ENCODE measurements at regions not wholly inside any gene's neighbourhood (a gene's known extent, or its start where the extent isn't known, plus 50 kb on each side); places are given as distances from the start of the nearest gene placed in this dataset.

DNA sequence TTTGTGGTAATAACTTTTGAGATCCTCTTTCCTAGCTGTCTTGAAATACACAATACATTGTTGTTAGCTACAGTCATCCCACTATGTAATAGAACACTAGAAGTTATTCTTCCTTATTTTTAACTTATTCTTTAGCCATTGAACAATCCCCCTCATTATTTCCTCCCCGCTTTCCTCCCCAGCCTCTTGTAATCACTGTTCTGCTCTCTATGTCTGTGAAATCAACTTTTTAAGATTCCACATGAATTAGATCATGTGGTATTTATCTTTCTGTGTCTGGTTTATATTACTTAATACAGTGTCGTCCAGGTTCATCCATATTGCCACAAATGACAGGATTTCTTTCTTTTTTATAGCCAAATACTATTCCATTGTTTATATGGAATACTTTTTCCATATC, 72.9 kb downstream of the SLC10A2 start:
- no peak for ATAC-seq

DNA sequence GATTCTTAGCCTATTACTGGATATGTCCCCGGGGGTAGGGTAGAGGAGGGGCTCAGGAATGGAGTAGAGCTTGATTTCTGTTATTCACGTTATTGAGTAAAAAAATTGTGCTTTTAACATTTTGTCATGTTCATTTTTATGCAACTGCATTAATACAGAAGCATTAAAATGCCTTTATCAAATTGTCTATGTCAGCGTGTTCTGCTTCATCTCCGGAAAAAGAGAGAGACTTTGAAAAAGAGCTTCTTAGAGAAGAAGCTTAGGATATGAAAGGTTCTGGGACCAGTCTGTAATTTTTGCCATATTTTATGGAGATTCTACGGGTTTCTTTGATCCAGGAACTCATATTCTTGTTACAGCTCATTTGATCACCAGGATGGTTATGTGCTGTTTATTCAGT, 82.0 kb downstream of the SLC10A2 start:
- no peak for ATAC-seq

DNA sequence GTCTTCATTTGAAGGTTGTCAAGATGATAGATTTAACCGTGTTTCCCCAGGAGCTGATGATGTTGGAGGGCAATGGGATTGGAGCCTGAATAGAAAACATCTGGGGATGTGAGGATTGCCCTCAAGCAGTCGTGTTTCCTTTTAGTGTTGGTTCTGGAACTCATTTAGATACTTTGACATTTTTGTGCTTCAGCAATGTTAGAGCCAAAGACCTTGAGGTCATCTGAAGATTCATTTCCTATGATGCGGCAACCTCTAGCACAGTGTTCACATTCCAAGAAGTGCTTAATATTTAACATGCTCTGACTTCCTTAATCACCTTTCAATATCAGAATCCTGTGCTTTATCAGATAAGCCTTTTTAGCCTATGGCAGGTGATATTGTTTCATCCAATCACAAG, 82.7 kb downstream of the SLC10A2 start:
- no peak for ATAC-seq

DNA sequence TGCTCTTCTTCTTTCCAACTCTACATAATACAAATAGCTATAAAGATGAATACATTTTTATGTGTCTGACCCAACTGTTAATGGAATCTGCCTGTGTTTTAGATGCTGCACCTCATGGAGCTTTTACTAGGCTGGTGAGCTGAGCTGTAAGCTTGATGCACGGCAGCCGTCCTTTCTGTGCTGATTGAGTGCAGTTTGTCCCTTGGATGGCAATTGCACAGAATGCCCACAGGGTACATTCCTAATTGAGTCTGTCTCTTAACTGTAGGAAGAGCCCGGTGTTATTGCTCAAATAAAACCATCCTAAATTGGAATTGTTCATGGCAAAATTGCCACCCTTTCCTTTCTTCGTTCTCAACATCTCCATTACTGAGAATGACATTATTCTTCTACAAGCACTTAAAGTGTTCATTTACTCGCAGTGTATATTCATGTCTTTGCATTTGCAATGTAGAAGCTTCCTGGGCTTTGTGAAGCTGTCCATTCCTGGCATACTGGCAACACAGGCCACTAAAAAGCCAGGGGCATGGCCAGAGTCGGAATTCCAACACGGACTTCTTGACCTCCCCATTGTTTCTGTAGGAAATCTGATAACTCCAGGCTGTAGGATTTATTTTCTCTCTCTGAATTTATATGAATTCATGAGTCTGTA, 85.8 kb downstream of the SLC10A2 start:
- ATAC-seq: no peak

DNA sequence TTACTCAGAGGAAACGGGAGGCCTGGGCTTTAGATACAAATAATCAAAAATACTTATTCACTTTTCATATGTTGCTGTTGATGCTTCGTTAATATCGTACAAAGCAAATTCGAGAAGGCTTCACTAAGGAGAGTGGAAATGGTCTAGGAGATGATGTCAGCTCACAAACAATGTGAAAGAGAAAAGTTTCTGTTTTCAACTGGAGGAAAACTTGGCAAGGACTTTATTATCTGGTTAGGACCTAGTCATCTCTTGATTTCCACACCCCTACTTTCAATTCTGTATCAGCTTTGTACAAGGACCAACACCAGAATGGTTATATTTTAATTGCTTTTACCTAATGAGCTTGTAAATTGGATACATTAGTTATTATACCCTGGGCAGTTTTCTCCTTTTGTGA, 88.0 kb downstream of the SLC10A2 start:
- no peak for ATAC-seq

DNA sequence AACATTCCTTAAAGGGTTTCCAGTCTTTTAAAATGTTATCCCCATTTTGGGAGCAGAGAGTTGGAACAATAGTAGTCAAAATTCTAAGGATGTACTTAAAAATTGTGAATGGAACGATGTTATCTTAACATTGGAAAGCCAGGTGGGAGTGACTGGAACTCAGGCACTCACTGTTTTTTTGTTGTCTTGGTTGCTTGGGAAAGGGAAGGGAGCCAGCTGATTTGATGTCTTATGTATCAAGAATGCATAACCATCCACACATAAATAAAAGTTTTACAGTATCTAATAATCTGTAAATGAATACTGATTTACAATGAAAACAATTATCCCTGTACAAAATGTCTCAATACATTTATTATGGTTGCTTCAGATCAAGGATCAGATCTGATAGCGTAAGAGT, 88.7 kb downstream of the SLC10A2 start:
- ATAC-seq: no peak

DNA sequence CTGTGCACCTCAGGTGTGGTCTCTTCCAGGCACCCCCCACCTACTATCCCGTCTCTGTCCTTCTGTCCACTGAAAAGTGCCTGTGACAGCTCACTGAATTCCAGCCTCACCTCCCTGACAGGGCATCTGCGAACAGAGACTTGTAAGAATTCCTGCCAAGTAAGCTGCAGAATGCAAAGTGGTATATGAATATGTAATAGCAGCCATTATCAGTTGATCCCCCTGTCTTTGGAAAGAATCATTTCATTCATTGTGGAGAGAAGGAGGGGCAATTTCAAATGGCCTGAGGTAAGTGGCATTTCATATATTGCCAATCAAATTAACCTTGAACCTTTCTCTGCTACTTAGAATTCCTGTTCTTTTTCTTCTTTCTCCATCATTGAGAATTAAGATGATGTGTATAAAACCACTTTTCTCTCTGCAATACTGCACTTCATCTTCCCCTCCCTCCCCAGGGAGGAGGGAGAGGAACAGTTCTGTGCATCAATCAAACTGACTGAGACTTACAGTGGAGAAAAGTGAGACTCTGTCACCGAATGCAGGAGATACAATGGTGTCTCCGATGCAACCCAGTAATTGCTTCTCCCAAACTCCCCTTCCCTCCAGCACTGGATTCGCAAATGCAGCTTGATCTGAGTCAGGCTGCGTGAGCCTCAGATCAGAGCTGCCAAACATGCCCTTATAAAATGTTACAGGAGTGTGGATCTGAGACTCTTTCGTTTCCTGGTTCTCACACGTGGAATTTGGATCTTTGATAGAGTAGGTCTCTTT, 91.7 kb downstream of the SLC10A2 start:
- ATAC-seq: no peak

DNA sequence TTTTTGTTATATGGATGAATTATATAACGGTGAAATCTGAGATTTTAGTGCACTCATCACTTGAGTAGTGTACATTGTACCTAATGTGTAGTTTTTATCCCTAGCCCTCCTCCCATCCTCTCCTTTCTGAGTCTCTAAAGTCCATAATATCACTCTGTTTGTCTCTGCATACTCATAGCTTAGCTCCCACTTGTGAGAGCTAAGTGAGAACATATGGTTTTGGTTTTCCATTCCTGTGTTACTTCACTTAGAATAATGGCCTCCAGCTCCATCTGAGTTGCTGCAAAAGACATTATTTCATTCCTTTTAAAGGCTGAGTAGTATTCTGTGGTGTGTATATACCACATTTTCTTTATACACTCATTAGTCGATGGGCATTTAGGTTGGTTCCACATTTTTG, 94.0 kb downstream of the SLC10A2 start:
- ATAC-seq: no peak

DNA sequence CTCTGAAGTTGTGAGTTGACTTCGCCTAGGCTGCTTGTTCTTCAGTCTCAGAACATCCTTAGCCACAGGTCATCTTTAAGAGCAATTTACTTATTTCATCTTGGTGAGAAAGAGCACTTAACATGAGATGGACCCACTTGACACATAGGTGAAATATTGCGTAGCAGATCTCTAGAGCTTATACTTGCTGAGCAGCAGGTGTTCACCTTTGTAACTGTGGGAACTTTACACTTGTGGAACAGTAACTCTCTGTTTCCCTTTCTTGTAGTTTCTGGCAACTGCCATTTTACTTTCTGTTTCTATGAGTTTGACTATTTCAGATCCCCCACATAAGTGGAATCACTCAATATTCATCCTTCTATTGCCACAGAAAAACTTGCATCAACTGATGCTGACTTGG, 95.7 kb downstream of the SLC10A2 start:
- ATAC-seq: no peak

DNA sequence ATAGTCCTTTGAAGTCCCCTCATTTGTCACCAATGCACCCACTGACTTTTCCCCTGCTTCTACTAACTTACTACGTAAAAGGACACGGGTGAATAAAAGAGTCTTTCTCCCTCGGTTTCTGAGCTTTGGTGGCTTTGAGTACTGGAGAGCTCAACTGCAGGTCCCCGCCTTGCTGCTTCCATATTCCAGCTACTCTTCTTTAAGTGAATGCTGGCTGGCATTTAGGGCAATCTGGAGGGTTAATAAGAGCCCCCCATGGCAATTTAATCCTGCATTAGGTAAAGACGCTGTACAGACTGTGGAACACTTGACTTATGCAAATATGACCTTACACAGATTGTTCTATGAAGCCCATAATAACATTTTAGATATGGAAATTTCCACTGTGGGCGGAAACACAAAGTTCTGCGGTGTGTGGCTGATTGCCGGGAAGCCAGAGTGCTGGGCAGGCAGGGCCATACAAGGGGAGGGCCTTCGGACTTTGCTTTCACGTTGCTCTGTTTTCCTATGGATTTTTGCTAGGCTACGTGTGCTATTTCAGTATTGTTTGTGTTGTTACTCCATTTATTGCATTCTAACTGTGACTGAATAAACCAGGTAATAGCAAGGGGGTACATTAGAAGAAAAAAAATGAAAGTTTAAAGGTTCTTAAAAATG, 97.5 kb downstream of the SLC10A2 start:
- ATAC-seq: no peak

DNA sequence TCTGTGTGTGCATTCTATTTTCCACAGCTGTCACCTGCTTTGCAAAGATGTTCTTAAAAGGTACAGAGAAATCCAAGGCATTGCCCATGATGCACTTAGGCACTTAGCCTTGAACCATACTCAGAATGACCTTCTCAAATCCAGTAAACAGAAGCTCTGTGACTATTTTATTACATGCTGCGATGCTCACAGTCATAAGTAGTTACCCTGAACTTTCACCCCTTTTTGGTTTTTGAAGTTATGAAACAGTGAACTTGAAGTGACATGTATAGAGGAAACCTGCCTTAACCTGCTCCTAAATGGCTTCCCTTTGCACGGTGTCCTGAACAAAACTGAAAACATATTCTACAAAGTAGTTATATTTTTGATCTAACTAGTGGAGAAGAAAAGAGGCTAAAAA, 100.4 kb downstream of the SLC10A2 start:
- peak; percentile 86 for ATAC-seq

DNA sequence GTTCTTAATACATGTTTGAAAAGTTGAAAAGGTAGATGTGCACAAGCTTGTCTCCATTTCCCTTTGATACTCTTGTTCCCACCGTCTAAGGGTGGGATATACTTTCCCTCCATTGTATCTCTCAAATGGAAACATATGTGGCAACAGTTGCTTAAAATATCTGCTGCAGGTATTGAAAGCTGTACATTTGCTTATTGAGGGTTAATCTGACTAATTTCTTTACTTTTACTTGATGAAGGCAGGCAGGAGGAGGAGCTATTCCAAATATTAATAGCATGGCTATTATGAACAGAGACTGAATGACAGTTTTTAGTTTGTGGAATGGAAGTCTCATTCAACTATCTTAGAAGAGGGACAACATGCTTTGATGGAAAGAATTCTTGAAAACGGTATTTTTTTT, 103.8 kb downstream of the SLC10A2 start:
- no peak for ATAC-seq

DNA sequence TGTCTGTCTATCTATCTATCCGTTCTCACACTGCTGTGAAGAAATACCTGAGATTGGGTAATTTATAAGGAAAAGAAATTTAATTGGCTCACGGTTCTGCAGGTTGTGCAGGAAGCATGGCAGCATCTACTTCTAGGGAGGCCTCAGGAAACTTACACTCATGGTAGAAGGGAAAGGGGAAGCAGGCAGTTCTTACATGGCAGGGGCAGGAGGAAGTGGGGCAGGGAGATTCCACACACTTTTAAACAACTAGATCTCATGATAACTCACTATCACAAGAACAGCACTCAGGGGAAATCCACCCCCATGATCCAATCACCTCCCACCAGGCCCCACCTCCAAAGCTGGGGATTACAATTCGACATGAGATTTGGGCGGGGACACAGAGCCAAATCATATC, 105.3 kb downstream of the SLC10A2 start:
- no peak for ATAC-seq

DNA sequence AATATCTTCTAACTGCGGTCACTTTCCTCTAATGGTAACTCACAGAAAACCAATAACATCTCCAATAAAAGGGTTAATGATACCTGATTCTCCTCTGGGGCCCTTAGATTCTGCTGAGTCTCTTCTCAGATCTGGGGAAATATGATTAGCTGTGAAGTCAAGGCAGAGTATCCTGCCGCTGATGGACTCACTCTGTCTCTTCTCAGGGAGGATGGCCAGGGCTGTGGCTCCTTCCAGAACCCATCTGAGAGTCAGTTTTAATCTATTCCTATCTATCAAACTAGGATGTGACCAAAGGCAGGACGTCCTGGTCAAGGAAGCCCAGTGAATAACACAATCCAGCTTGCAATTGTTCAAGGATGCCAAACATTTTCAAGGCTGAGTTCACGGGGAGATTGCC, 109.8 kb downstream of the SLC10A2 start:
- ATAC-seq: no peak

DNA sequence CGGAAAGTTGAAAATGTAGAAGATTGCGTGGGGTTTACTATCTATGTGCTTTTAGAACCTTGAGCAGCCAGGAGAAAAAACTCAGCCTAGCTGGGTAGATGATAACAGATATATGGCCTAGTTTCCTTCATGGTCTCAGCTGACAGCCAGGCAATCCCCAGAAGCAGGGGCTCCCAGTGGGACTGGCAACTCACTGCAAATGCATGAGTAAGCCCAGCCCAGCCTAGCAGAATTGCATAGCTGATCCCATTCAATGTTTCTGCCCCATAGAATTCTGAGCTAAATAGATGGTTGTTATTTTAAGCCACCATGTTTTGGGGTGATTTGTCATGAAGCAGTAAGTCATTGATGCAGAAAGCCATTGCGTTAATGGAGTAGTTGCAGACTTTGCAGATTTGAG, 108.5 kb downstream of the ERCC5 start:
- ATAC-seq: no peak

DNA sequence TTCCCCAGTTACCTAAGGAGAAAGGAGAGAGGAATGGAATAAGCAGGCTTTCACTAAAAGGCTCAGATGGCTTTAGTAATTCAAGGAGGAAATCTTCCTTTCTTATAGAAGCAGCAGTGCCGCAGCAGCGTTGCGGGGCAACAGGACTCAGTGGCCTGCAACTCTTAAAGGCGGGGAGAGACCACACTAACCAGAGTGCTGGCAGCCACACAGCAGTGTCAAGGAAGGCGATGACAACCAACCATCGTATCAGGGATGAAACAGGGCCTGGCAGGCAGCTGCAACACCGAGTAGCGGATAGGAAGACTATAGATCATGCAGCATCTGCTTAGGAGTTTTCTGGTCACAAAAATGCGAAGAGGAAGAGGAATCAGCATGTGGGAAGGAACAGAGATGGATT, 106.0 kb downstream of the ERCC5 start:
- ATAC-seq: no peak

DNA sequence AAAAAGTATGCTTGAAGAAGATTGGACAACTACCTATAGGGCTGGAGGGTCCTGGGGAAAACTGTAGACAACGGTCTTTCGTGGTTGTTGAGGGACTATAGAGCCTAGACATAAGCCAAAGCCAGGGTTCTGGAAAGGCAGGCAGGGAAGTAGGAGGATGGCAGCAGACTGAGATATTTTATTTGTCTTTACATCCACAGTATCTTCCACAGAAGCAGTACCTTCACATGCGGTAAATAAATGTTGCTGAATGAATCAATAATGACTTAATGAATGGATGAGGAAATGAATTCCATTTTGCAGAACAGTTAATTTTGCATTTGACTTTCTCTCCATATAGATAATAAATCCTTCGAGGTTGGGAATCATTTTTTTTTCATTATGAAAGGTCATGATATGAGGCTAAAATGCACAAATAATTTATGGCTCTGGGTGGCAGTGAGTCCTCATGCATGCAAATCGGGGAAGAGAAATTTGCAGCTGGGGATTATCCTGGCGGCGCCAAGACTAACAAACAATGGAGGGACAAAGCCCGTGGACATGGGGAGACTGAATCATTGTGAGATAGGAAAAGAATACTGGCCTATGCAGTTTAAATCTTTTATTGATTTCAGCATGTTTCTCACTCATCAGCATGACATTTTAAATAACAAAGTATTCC, 102.0 kb downstream of the ERCC5 start:
- no peak for ATAC-seq

DNA sequence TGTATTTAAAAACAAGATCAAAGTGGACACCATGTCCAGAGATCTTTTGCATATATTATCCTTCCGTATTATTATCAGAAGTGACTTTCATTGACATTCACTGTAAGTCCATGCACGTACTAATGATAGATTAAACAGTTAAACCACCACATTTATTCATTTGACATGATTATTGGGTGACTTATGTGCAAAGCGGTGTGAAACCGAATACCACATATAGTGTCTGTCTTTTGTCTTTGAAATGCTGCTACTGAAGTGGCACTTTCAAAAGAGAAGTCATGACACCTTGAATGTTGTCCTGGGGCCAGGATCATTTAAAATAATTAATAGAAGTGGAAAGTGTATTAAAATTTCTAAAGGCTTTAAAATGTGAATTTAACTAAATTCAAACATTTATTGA, 100.1 kb downstream of the ERCC5 start:
- no peak for ATAC-seq

DNA sequence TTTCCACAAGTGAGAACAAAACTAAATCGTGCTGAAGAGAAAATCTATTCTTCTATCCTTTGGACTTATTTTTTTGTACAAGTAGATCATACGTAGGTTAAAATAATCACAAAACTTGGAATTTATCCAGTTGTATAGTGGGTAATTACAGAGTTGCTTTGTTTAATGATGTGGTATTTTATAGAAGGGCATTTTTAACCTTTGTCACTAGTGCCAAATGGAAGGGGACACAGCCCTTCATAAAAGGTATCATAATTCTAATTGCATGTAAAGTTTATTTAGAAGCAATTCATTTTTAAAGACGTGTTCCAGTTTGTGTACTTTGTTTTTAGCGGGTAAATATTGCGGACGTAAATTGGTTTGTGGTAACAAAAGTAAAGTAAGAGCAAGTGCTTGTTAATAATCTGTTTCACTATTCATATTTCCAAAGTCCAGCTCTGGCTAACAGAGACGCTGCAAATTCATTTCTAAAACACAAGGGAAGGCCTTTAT, 99.5 kb downstream of the ERCC5 start:
- ATAC-seq: no peak

DNA sequence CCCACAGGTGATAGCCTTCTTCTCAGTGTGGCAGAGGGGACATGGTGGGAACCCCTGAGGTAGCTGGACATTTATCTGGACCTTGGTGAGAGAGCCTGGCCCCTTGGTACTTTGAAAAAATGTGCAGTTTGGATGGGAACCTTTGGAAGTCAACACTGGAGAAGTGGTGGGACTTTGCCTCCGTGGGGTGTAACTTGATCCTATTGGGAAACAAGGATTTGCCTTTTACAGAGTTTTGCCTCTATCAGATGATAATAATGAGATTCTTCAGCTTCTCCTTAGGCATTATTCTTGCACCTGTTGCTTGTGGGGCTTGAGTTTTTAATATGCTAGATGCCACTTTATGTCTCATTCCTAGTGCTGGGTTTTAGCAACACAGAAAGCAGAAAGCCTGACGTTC, 99.0 kb downstream of the ERCC5 start:
- ATAC-seq: no peak

DNA sequence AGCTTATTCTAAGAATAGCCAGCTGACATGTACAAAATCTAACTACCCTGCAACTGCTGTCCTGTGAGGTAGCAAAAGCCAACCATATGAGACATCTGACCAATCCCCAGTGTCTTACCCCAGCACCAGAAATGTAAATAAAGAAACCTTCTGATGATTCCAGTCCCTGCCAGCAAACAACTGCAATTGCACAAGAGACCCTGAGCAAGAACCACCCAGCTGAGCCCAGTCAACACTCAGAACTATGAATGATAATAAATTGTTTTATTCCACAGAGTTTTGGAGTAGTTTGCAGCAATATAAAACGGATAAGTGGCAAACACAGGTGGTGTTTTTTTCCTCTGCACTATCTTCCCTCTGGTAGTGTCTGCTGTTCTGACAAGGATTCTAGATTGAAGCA, 94.9 kb downstream of the ERCC5 start:
- ATAC-seq: no peak

DNA sequence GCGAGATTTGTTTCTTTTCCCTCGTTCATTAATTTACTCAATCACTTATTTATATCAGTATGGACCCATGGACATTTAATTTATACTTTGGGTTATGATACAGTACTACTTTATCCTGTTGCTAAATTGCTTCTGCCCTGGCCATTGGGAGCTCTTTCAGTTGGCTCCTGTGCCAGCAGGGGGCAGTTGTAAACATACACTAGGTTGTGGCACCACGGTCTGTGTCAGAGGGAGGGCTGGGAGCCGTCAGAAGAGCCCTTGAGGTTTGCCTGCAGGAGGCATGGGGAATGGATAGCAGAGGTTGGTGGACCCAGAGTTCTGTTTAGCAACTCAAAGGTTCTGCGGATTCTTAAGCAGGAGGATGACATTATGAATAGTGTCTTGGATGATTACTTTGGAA, 94.3 kb downstream of the ERCC5 start:
- no peak for ATAC-seq

DNA sequence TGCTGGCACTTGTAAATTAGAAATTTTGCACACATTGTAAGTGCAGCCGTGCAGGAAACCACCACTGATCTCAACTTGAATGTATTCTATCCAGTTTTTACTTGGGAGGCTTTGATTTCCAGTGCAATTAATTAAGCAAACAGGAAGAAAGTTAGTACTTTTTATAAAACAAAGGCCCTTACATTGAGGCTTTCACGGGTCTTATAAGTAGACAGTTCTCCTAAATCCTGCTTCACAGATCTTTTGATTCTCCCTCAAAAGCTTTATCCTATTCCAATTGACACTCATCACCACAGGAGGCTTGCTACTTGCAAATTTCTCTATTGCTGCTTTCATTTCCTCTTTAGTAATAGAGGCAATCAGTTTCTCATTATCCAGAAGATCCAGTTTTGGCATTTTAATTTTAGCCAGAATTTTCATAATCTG, 90.1 kb downstream of the ERCC5 start:
- no peak for ATAC-seq

Data from esophagus mucosa (tissue), 1 donor.